Renal cortical epithelial cell (primary cell): ENCODE measurements at regions not wholly inside any gene's neighbourhood (a gene's known extent, or its start where the extent isn't known, plus 50 kb on each side); places are given as distances from the start of the nearest gene placed in this dataset.
"Not testable (repeated sequence)": the region's sequence is repeated elsewhere in the genome, so short reads cannot be mapped to it uniquely, and the experiment has no call there.

Experiments
- DNase-seq: peaks from one replicate; pipeline ENCODE4 v3.0.0-alpha.2; 2011; ENCODE audit warnings: low read depth

- DNase-seq, result no peak
Measured at GRCh38 chr2:11877764-11878163, 131.3 kb downstream of the LPIN1 start.

- DNase-seq, result not testable (repeated sequence)
Measured at GRCh38 chr2:11885253-11885652, 138.8 kb downstream of the LPIN1 start.

GRCh38 chr2:11886899-11887298, 140.5 kb downstream of the LPIN1 start:
- not testable (repeated sequence) for DNase-seq

- DNase-seq, result no peak
Measured at GRCh38 chr2:11889101-11889850, 142.8 kb downstream of the LPIN1 start.

- no peak for DNase-seq
Measured at GRCh38 chr2:11889854-11890253, 143.4 kb downstream of the LPIN1 start.

- DNase-seq, result no peak
Measured at GRCh38 chr2:11891028-11891427, 144.6 kb downstream of the LPIN1 start.

GRCh38 chr2:11891671-11892440, 145.4 kb downstream of the LPIN1 start:
- no peak for DNase-seq

- no peak for DNase-seq
Measured at GRCh38 chr2:11896386-11896785, 150.0 kb downstream of the LPIN1 start.

GRCh38 chr2:11898576-11898975, 152.1 kb downstream of the LPIN1 start:
- no peak for DNase-seq

GRCh38 chr2:11899264-11899818, 152.9 kb downstream of the LPIN1 start:
- DNase-seq, result peak; percentile 77

- DNase-seq, result not testable (repeated sequence)
Measured at GRCh38 chr2:11900891-11901290, 154.5 kb downstream of the LPIN1 start.

- DNase-seq, result no peak
Measured at GRCh38 chr2:11901351-11902069, 155.1 kb downstream of the LPIN1 start.

GRCh38 chr2:11903085-11903606, 156.7 kb downstream of the LPIN1 start:
- DNase-seq, result no peak

GRCh38 chr2:11904029-11904428, 157.6 kb downstream of the LPIN1 start:
- no peak for DNase-seq

- DNase-seq, result no peak
Measured at GRCh38 chr2:11904941-11905340, 158.5 kb downstream of the LPIN1 start.

GRCh38 chr2:11907190-11907589, 160.8 kb downstream of the LPIN1 start:
- no peak for DNase-seq

- no peak for DNase-seq
Measured at GRCh38 chr2:11910971-11911370, 164.5 kb downstream of the LPIN1 start.

- no peak for DNase-seq
Measured at GRCh38 chr2:11912980-11913379, 166.5 kb downstream of the LPIN1 start.

- DNase-seq, result peak; percentile 93
Measured at GRCh38 chr2:11914455-11914854, 168.0 kb downstream of the LPIN1 start.

GRCh38 chr2:11915650-11916049, 169.2 kb downstream of the LPIN1 start:
- DNase-seq, result no peak

GRCh38 chr2:11919953-11920352, 173.5 kb downstream of the LPIN1 start:
- no peak for DNase-seq

- no peak for DNase-seq
Measured at GRCh38 chr2:11920993-11921583, 174.7 kb downstream of the LPIN1 start.
